SK-N-SH treated with all-trans-retinoic acid at 6 μM for 48 hours (cell line): ENCODE measurements at regions not wholly inside any gene's neighbourhood (a gene's known extent, or its start where the extent isn't known, plus 50 kb on each side); places are given as distances from the start of the nearest gene placed in this dataset.
A peak's percentile ranks its signal among the peaks of the same experiment; 100 is the strongest.

Experiments
- ATAC-seq: fragments of 200-7000 bp; cut with Tn5 transposase; 3 replicates; pipeline ENCODE4 v1.9.1; 2020; ENCODE audit warnings: mild to moderate bottlenecking, moderate library complexity
- ARNTL ChIP-seq: fragments of 450-650 bp; formaldehyde crosslinking; IDR thresholded peaks from 2 replicates; pipeline ENCODE4 v1.5.0; 2020; ENCODE audit warnings: low read depth, mild to moderate bottlenecking, moderate library complexity, borderline replicate concordance
- BACH2 ChIP-seq: fragments of 250-450 bp; sonication (Bioruptor Pico); IDR thresholded peaks from 2 replicates; pipeline ENCODE4 v1.9.0; 2021; ENCODE audit warnings: mild to moderate bottlenecking, borderline replicate concordance
- CREB5 ChIP-seq: fragments of 250-450 bp; sonication (Bioruptor Pico); IDR thresholded peaks from 2 replicates; pipeline ENCODE4 v1.5.1; 2020; ENCODE audit warnings: low read depth, mild to moderate bottlenecking, moderate library complexity
- CSDC2 ChIP-seq: fragments of 250-450 bp; sonication (Bioruptor Pico); IDR thresholded peaks from 2 replicates; pipeline ENCODE4 v1.5.0; 2020; ENCODE audit warnings: mild to moderate bottlenecking, moderate library complexity
- CSRNP3 ChIP-seq: fragments of 250-450 bp; sonication (Bioruptor Pico); IDR thresholded peaks from 2 replicates; pipeline ENCODE4 v1.5.1; 2021; ENCODE audit warnings: mild to moderate bottlenecking, moderate library complexity
- ESRRG ChIP-seq: fragments of 250-450 bp; sonication (Bioruptor Pico); IDR thresholded peaks from 2 replicates; pipeline ENCODE4 v1.6.1; 2021; ENCODE audit warnings: mild to moderate bottlenecking
- GLIS3 ChIP-seq: fragments of 250-450 bp; sonication (Bioruptor Pico); IDR thresholded peaks from 2 replicates; pipeline ENCODE4 v1.5.0; 2020; ENCODE audit warnings: mild to moderate bottlenecking, moderate library complexity
- ISL1 ChIP-seq: fragments of 250-450 bp; sonication (Bioruptor Pico); IDR thresholded peaks from 2 replicates; pipeline ENCODE4 v2.1.2; 2022; ENCODE audit warnings: mild to moderate bottlenecking, moderate library complexity
- OSR1 ChIP-seq: fragments of 250-450 bp; sonication (Bioruptor Pico); IDR thresholded peaks from 2 replicates; pipeline ENCODE4 v1.8.0; 2022; ENCODE audit warnings: moderate library complexity, mild to moderate bottlenecking, inconsistent platforms
- PATZ1 ChIP-seq: fragments of 250-450 bp; sonication (Bioruptor Pico); IDR thresholded peaks from 2 replicates; pipeline ENCODE4 v1.8.0; 2020; ENCODE audit warnings: mild to moderate bottlenecking, moderate library complexity, borderline replicate concordance
- PPARA ChIP-seq: fragments of 250-450 bp; sonication (Bioruptor Pico); IDR thresholded peaks from 2 replicates; pipeline ENCODE4 v1.5.0; 2020; ENCODE audit warnings: mild to moderate bottlenecking, borderline replicate concordance
- RARB ChIP-seq: fragments of 250-450 bp; sonication (Bioruptor Pico); IDR thresholded peaks from 2 replicates; pipeline ENCODE4 v1.8.0; 2021; ENCODE audit warnings: mild to moderate bottlenecking, moderate library complexity
- SNAI2 ChIP-seq: fragments of 250-450 bp; sonication (Bioruptor Pico); IDR thresholded peaks from 2 replicates; pipeline ENCODE4 v1.5.0; 2020; ENCODE audit warnings: mild to moderate bottlenecking, moderate library complexity
- TOX ChIP-seq: fragments of 250-450 bp; sonication (Bioruptor Pico); IDR thresholded peaks from 2 replicates; pipeline ENCODE4 v1.8.0; 2021; ENCODE audit warnings: mild to moderate bottlenecking, moderate library complexity, borderline replicate concordance
- TSHZ2 ChIP-seq: fragments of 250-450 bp; sonication (Bioruptor Pico); IDR thresholded peaks from 2 replicates; pipeline ENCODE4 v1.5.0; 2020; ENCODE audit warnings: mild to moderate bottlenecking, moderate library complexity
- ZC3H10 ChIP-seq: fragments of 250-450 bp; sonication (Bioruptor Pico); IDR thresholded peaks from 2 replicates; pipeline ENCODE4 v1.5.1; 2021; ENCODE audit warnings: mild to moderate bottlenecking, moderate library complexity
- ZFP3 ChIP-seq: fragments of 250-450 bp; sonication (Bioruptor Pico); IDR thresholded peaks from 2 replicates; pipeline ENCODE4 v1.5.0; 2020; ENCODE audit warnings: mild to moderate bottlenecking, moderate library complexity
- ZFP30 ChIP-seq: fragments of 450-650 bp; formaldehyde crosslinking; IDR thresholded peaks from 2 replicates; pipeline ENCODE4 v1.5.0; 2022; ENCODE audit warnings: mild to moderate bottlenecking, moderate library complexity
- ZNF565 ChIP-seq: fragments of 450-650 bp; formaldehyde crosslinking; conservative IDR thresholded peaks from 2 replicates; pipeline ENCODE4 v1.5.0; 2020; ENCODE audit warnings: low read depth, mild to moderate bottlenecking, moderate library complexity
- ZNF70 ChIP-seq: fragments of 450-650 bp; formaldehyde crosslinking; IDR thresholded peaks from 2 replicates; pipeline ENCODE4 v1.5.0; 2020; ENCODE audit warnings: mild to moderate bottlenecking, moderate library complexity
- ZNF8 ChIP-seq: fragments of 450-650 bp; formaldehyde crosslinking; IDR thresholded peaks from 2 replicates; pipeline ENCODE4 v1.5.0; 2020; ENCODE audit warnings: mild to moderate bottlenecking, moderate library complexity

- no peak for ATAC-seq
- TF ChIP-seq ZFP3 (CRISPR knock-in tag) (no peak), BACH2 (no peak), ZFP30 (CRISPR knock-in tag) (no peak), PATZ1 (CRISPR knock-in tag) (no peak), RARB (no peak), CSDC2 (CRISPR knock-in tag) (no peak)
Measured at GRCh38 chr4:53913771-53914170, 150.6 kb downstream of the CHIC2 start.

GRCh38 chr4:53912766-53913497, 151.5 kb downstream of the CHIC2 start:
- TF ChIP-seq CSDC2 (CRISPR knock-in tag): no peak
- no peak for TF ChIP-seq SNAI2 (CRISPR knock-in tag)
- TF ChIP-seq ZNF8 (CRISPR knock-in tag): no peak
- no peak for TF ChIP-seq ZC3H10 (CRISPR knock-in tag)
- no peak for TF ChIP-seq GLIS3
- TF ChIP-seq ESRRG: no peak
- TF ChIP-seq CREB5 (CRISPR knock-in tag): no peak
- no peak for TF ChIP-seq ZNF565
- TF ChIP-seq RARB: no peak
- ATAC-seq: no peak

- TF ChIP-seq ESRRG: no peak
- no peak for TF ChIP-seq SNAI2 (CRISPR knock-in tag)
- no peak for TF ChIP-seq ISL1 (CRISPR knock-in tag)
- no peak for TF ChIP-seq GLIS3
- no peak for TF ChIP-seq TOX (CRISPR knock-in tag)
- TF ChIP-seq CSRNP3 (CRISPR knock-in tag): no peak
- TF ChIP-seq ARNTL: no peak
- TF ChIP-seq OSR1 (CRISPR knock-in tag): no peak
- no peak for TF ChIP-seq TSHZ2
- no peak for TF ChIP-seq BACH2
- TF ChIP-seq CSDC2 (CRISPR knock-in tag): no peak
- TF ChIP-seq ZFP3 (CRISPR knock-in tag): no peak
- ATAC-seq: peak; percentile 95
Measured at GRCh38 chr4:53908661-53909078, 155.7 kb downstream of the CHIC2 start.

GRCh38 chr4:53907772-53908171, 156.6 kb downstream of the CHIC2 start:
- ATAC-seq: no peak
- TF ChIP-seq ARNTL (no peak), ZNF8 (CRISPR knock-in tag) (no peak), CSRNP3 (CRISPR knock-in tag) (no peak), TOX (CRISPR knock-in tag) (no peak), PPARA (CRISPR knock-in tag) (no peak), BACH2 (no peak), GLIS3 (no peak), PATZ1 (CRISPR knock-in tag) (no peak), ISL1 (CRISPR knock-in tag) (no peak), ZC3H10 (CRISPR knock-in tag) (no peak), ZFP30 (CRISPR knock-in tag) (no peak), TSHZ2 (no peak), OSR1 (CRISPR knock-in tag) (no peak), RARB (no peak), SNAI2 (CRISPR knock-in tag) (no peak), ZNF70 (CRISPR knock-in tag) (no peak), ESRRG (no peak)
